Inflammatory macrophage (primary cell): ENCODE measurements at regions not wholly inside any gene's neighbourhood (a gene's known extent, or its start where the extent isn't known, plus 50 kb on each side); places are given as distances from the start of the nearest gene placed in this dataset.
"Not testable (repeated sequence)": the region's sequence is repeated elsewhere in the genome, so short reads cannot be mapped to it uniquely, and the experiment has no call there.

Source experiments
- DNase-seq, 2 donors: peaks; one replicate each; pipeline ENCODE4 v3.0.0-alpha.2; 2020 to 2022

DNA sequence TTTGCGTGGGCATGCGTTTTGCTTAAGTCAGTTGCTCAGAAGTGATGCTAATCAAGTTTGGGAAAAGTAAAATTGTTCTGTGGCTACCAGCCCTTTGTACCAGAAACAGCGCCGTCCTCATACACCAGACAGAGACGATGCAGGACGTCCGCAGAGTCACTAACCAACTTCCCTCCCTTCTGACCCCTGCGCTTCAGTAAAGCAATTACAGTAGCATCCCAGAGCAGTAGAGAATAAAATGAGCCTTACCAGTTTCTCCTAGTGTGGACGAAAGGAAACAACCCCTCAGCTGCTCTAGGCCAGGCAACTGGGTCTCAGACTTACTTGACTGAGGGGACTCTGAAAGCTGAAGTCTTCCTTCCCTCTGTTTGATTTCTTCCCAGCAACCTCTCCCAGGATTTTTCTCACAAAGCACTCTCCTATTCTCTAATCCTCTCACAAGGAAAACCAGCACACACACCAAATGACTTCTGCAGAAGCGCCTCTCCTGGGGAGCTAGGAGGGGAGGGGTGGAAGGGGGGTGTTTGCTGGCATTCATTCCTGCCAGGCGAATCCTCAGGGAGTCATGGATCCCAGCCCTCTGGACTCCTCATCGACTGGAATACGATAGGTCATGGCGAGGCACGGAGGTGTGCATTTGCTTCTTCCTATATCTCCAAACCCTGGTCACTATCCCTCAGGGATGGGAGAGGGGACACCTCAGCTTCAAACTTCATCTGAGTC is 56.0 kb upstream of the MID1 start:
- DNase-seq: no peak

DNA sequence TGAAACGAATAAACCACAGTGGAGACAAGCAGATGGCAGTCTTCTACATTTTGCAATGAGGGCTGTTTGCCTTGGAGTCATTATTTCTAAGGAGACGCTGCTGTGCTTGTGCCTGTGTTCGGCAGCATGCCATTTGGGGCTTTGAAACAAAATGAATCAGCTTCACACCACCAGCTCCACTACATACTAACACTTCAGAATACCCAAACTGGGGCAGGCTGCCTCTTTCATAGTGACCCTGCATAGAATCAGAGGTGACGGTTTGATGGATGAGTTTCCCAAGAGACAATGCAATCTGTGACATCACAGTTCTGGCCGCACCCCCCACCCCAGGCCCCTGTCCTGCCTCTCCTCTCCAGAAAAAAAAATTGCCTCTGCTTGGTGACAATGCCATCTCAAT is 57.1 kb upstream of the MID1 start:
- DNase-seq: no peak

GRCh38 chrX:10679387-10679786 is 59.0 kb upstream of the MID1 start:
- DNase-seq: no peak

GRCh38 chrX:10681167-10681566 is 60.8 kb upstream of the MID1 start:
- DNase-seq: no peak

DNA sequence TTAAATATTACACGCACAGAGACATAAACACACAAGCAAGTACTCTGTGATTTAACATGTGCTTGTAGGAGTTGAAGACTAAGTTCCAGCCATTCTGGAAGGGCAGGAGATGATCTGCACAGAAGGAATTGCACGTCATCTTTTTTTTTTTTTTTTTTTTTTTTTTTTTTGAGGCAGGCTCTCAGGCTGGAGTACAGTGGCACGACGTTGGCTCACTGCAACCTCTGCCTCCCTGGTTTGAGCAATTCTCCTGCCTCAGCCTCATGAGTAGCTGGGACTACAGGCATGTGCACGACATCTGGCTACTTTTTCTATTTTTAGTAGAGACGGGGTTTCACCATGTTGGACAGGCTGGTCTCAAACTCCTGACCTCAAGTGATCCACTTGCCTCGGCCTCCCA is 63.2 kb upstream of the MID1 start:
- not testable (repeated sequence) for DNase-seq

DNA sequence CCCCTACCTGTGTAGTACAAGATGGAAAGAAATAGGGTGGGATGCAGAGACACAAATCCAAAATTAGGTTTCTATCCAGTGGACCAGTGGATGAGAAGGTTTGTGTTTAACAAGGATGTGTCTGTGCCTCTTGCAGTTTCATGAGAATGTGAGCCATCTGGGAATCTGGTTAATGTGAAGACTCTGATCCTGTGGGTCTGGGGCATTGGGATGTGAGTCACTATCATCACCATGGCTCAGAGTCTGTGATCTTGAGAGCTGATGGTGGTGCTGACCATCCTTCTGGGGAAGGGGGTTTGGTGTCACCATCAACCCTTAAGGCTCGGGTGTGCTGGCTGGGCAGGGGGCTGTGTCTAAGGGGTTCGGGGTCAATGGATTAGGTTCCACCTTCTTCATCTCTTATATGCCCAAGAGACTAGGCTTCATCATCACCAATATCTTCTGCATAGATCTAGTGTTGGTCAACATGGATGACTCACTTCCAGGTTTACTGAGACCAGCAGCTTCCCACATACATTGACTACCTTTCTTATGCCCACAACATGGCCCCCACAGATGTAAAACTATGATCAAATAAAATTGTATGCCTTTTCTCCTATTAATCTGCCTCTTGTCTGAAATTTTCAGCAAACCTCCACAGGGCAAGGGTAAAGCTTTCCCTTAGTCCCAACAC is 65.7 kb upstream of the MID1 start:
- DNase-seq: no peak

DNA sequence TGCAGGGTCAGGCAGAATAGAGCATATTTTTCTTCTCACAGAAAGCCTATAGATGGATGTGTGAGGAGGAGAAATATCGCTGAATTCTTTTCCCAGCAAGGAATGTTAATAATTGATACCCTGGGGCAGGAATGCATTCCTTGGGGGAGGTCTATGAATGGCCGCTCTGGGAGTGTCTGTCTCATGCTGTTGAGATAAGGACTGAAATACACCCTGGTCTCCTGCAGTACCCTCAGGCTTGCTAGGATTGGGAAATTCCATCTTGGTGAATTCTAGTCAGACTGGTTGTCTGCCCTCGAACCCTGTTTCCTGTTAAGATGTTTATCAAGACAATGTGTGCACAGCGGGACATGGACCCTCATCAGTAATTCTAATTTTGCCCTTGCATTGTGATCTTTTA is 71.4 kb upstream of the MID1 start:
- DNase-seq: not testable (repeated sequence)

- no peak for DNase-seq
Observed at GRCh38 chrX:10697616-10698317, 77.4 kb upstream of the MID1 start.

GRCh38 chrX:10698318-10698640 is 77.9 kb upstream of the MID1 start:
- DNase-seq: no peak

DNA sequence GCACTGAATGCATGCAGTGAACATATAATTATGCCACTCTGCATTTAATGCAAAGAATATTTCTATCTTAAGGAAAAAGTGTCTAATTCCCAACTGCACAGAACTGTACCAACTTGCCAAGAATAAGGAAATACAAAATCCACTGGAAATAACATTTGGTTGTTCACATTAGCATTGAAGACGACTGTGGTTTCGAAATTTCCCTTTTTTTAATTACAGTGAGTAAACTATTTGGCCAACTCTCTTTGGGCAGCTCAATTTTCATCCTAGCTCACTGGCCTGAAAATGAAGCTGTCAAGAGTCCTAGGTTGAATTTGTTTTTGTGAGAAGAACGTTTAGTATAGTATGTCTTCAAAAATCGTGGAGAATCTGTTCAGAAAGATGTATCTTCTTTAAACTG is 81.6 kb upstream of the MID1 start:
- DNase-seq: no peak

- DNase-seq: not testable (repeated sequence)
Observed at GRCh38 chrX:10706342-10706741, 86.0 kb upstream of the MID1 start.

GRCh38 chrX:10707773-10708172 is 87.4 kb upstream of the MID1 start:
- DNase-seq: no peak

DNA sequence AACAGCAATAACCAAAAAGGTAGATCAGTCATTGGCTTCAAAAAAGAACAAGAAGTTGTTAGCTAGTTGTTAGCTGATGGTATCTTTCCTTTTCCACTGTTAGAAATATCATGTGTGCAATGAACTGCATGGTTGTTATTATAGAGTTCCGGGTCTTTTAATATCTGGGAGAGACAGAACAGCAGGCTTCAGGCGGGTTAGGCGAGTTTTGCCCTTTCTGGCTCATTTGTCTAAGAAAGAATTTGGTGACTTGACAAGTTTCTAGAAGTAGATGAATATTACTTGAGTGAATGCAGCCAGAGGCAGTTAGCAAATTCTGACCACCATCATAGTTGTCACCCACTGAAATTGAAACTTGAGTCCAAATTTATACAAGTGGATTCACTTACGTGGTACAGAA is 88.9 kb upstream of the MID1 start:
- DNase-seq: no peak

DNA sequence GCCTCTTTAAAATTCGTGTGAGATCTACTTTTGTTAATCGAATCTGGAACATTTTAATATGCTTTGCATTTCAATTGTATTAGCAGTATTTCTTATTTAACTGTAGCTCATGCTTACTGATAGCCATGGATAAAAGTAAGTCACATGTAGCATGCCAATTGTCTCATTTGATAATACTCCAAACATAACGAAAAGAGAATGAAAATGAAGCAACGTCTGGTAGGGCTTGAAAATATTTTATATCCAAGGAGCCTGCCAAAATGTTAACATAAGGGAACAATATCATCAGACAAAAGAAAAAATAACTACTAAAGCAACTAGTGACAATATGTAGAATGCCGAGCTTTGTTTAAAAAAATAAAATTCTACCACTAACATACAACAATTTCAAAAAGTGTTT is 94.1 kb upstream of the MID1 start:
- DNase-seq: no peak

DNA sequence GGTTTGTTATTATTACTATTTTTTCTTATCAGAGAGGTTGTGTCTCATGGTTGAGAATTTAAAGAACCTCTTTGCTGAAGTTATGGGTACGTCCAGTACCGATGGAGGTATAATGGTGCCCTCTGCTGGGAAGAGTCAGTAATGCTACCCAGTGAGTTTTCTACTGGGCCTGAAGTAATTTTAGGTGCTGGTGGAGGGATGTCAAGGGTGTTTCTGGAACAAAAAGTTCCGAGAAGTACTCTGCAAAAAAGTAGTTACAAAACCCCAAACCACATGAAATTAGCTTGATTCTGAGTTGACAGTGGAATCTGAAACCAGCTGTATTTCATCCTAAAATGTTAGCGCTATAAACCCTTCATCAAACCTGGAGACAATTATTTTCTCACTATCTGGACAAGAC is 102.5 kb upstream of the MID1 start:
- DNase-seq: peak; percentile 35 to 48

DNA sequence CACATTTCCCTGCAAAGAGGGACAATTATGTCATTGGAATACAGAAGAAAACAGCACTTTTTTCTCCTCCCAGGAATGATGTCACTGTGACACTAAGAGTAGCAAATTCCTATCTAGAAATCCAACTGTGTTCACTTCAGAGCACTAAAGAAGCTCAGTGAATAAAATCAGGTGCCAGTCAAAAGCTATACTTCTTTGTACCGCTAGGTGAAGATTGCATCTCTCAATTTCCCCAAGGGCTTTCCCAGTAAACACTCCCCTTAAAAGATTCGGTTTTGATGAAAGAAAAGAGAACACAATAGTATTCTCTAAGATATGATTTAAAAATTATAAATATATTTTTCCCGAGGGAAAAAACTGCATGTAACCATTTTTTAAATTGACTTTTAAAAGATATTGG is 104.7 kb upstream of the MID1 start:
- no peak for DNase-seq

GRCh38 chrX:10726647-10727046 is 106.3 kb upstream of the MID1 start:
- peak; percentile 35 to 43 for DNase-seq

- DNase-seq: no peak
Observed at GRCh38 chrX:10728806-10729389, 108.5 kb upstream of the MID1 start.

DNA sequence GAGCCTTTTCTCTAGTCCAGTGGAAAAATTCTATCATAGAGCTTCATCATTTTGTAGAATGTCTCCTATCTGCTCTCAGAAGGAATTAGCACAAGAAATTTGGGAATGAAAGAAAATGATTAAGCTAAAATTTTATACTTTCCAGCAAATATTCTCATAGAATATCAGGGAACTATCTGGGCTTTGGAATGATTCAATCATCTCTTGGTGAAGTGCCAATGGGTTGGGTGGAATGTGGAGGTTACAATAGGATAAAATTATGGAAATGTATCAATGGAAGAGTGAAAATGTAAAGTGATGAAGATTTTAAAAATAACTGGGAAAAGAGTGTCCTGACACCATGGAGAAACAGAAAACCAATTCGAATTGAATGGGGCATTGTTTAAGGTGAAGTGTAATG is 119.0 kb upstream of the MID1 start:
- DNase-seq: no peak

GRCh38 chrX:10741003-10741402 is 120.6 kb upstream of the MID1 start:
- DNase-seq: no peak

DNA sequence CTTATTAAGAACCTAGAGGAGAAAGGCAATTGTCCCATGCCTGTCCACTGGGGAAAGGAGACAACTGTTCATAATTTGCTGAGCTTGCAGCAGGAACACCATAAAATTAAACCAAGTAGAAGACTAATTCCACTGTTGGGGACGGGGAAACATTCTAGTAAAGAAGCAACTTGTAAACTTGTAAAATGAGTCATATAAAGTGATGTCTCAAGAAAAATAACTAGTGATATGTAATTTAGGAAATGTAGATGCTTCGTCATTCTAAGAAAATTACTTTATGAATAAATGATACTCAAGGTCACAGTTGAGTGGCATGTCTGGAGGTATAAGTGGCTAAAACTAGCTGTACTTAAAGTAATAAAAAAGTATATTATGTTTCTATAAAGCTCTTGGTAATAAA is 121.2 kb upstream of the MID1 start:
- no peak for DNase-seq

DNA sequence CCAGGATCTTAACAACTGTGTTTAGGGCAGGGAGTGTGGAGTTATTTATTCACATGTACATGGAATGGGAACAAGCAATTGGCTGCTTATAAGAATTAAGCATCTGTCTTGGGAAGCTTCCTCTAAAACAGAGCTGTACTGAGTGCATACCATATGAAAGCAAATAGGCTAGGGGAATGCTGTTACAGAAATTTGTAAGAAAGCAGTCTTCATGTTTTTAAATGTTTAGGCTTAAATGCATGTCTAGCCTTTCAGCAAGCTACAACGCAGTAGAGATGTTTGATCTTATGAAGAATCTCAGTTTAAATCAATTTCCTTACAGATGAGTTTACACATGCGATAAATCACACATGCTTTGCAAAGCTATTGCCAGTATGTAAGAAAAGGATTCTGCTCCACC is 123.1 kb upstream of the MID1 start:
- DNase-seq: no peak

DNA sequence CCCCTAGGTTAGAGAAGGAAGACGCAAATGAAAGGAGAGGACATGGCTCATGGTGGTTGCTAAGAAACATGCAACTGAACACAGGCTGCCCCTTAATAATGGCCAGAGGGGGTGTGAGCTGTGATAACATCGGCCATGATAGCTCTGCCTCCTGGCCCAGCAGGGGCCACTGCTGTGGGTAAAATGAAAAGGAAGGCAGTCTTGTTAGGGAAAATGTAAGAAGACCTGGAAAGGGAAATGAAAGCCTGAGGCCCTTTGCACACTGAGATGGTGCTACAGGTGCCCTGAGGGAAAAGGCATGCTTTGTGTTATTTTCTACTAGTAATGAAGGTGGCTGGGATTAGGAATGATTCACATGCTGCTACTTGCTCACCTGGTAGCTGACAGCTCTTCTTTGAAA is 123.6 kb upstream of the MID1 start:
- no peak for DNase-seq

GRCh38 chrX:10747975-10748374 is 127.6 kb upstream of the MID1 start:
- DNase-seq: no peak
